Chondrocyte (in vitro differentiated cells): ENCODE measurements at regions not wholly inside any gene's neighbourhood (a gene's known extent, or its start where the extent isn't known, plus 50 kb on each side); places are given as distances from the start of the nearest gene placed in this dataset.

ENCODE experiments used
- DNase-seq: peaks from one replicate; pipeline ENCODE4 v3.0.0; 2021; ENCODE audit warnings: mixed read lengths, low spot score
- H3K27ac Mint-ChIP-seq: one replicate; pipeline ENCODE4 v1.8.0; 2021; ENCODE audit warnings: mild to moderate bottlenecking, moderate library complexity, mixed read lengths; ENCODE audit not compliant: unreplicated experiment
- H3K27me3 Mint-ChIP-seq: 2 replicates; pipeline ENCODE4 v1.8.0; 2021; ENCODE audit warnings: low read depth, mixed read lengths
- H3K36me3 Mint-ChIP-seq: 2 replicates; pipeline ENCODE4 v1.8.0; 2021; ENCODE audit warnings: low read depth, mixed read lengths
- H3K4me1 Mint-ChIP-seq: 2 replicates; pipeline ENCODE4 v1.8.0; 2021; ENCODE audit warnings: low read depth, mild to moderate bottlenecking, mixed read lengths
- H3K4me3 Mint-ChIP-seq: one replicate; pipeline ENCODE4 v1.8.0; 2021; ENCODE audit warnings: mild to moderate bottlenecking, moderate library complexity, mixed read lengths; ENCODE audit not compliant: unreplicated experiment
- H3K9me3 Mint-ChIP-seq: 2 replicates; pipeline ENCODE4 v1.8.0; 2021; ENCODE audit warnings: low read depth, mixed read lengths
- CTCF ChIP-seq: fragments of 200-600 bp; sonication (generic); IDR thresholded peaks from 2 replicates; pipeline ENCODE4 v1.5.0; 2021; ENCODE audit warnings: antibody characterized with exemption, mild to moderate bottlenecking, moderate library complexity

GRCh38 chr5:68550015-68550414 is 334.5 kb downstream of the PIK3R1 start:
- TF ChIP-seq CTCF: no peak
- H3K4me1 Mint-ChIP-seq: peaks cover 49% of the 10 kb centered on the region
- H3K36me3 Mint-ChIP-seq: no peaks in the 10 kb centered on the region

GRCh38 chr5:68551436-68551835 is 335.9 kb downstream of the PIK3R1 start:
- DNase-seq: no peak
- no peak for TF ChIP-seq CTCF
- Mint-ChIP-seq H3K4me3 (no peak overlapping the region), H3K9me3 (peaks cover 2% of the 10 kb centered on the region), H3K27me3 (no peaks in the 10 kb centered on the region), H3K36me3 (no peaks in the 10 kb centered on the region), H3K4me1 (peaks cover 38% of the 10 kb centered on the region), H3K27ac (no peak overlapping the region)

More at GRCh38 chr5:68550015-68550414, 334.5 kb downstream of the PIK3R1 start:
- no peak for DNase-seq
- Mint-ChIP-seq H3K27me3 (no peaks in the 10 kb centered on the region), H3K9me3 (peaks cover 2% of the 10 kb centered on the region), H3K4me3 (no peak overlapping the region), H3K27ac (peak overlapping the region; percentile 37)

DNA sequence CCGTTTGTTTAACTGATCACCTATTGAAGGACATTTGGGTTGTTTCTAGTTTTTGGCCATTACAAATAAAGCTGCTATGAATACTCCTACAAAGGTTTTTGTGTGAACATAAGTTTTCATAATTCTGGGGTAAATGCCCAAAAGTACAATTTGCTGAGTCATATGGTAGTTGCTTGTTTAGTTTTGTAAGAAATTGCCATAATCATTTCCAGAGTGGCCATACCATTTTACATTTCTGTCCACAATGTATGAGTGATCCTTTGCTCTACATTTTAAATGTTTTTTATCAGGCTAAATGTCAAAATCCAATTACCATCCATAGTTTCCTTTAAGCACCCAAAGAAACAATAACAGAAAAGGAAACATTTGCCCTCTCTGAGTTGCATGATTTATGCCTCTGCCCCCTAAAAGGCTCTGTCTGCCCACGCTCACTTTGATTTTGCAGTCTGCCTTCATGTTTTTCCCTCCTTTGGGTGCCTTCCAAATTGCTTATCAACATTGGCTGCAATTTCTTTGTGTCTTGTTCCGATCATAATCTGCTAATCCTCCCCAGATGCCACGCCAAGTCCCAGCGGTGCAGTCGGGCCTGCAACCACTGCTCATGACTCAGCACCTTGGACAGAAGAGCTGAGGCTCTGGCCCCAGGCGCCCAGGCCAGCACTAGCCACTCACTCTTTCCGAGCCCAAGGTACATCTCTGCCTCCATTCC is 339.2 kb downstream of the PIK3R1 start:
- Mint-ChIP-seq H3K4me3 (no peak overlapping the region), H3K27ac (peak overlapping the region; percentile 17)

DNA sequence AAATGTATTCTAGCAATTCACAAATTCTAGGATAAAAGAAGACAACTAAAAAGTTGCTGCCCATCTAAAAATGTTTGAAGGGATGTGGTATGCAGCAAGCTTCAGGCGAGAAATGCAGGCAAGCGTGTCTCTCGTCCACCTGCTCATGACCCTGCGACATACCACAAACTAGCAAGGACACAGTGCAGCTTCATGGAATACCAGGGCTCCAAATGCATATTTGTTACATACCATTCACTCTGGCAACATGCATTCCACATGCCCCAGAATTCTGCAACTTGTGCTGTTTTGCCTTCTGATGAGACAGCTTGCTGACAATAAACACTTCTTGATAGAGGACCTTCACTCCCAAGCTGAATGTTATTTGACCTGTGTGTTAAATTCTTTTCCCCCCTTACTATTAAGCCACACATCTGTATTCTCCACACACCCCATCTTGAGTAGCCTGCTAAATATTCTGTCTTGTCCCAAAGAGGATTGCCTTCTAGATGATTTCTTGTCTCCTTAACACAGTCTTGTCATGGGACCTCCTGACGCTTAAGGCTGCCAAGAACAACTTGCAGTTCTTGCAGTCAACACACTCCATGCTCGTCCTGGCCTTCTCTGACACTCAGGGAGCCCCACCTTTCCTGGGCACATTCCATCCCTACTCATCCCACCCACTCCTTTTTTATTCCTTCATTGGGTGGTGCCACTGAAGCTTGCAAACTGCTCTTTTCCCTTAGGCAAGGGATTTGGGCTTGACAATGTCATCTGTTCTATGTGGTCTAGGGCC is 340.5 kb downstream of the PIK3R1 start:
- no peaks in the 10 kb centered on the region for H3K9me3 Mint-ChIP-seq
- TF ChIP-seq CTCF: no peak
- peaks cover 8% of the 10 kb centered on the region for H3K4me1 Mint-ChIP-seq
- no peak for DNase-seq
- no peaks in the 10 kb centered on the region for H3K27me3 Mint-ChIP-seq
- H3K27ac Mint-ChIP-seq: peak overlapping the region; percentile 12
- no peaks in the 10 kb centered on the region for H3K36me3 Mint-ChIP-seq
- no peak overlapping the region for H3K4me3 Mint-ChIP-seq

More for the DNA sequence above, 339.2 kb downstream of the PIK3R1 start:
- Mint-ChIP-seq H3K4me1 (peaks cover 18% of the 10 kb centered on the region), H3K36me3 (no peaks in the 10 kb centered on the region), H3K27me3 (no peaks in the 10 kb centered on the region), H3K9me3 (no peaks in the 10 kb centered on the region)
- TF ChIP-seq CTCF: no peak
- no peak for DNase-seq

DNA sequence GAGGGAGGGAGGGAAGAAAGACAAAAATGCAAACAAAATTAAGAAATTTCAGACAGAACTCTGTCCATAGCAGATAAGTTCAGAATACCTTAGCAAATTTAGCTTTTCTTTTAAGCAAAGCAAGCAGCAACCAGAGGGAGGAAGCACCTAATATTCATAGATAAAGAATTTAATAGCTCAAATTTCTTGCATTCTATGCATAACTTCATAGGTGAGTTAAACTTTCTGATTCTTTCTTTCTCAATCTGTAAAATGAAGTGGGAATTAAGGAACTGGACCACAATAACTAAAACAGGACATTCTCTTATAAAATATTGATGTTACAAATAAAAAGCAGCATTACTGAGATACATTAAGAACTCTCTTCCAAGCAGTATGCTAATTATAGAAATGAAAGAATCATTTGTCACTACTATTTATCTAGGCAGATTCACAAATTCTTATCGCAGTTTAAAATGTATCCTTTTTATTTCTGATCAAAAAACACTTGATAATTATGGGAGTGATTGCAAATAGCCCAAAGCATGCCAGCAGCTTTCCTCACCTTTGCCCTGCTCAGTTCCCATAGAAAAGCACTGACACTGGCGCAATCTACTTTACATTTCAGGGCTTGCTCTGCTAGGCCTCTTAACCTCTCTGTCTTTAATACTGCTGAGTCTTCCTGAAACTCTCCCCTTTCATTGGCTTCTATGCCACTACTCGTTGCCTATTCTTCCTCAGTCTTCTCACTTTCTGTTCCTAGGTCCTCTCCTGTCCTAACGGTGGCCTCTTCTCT is 341.8 kb downstream of the PIK3R1 start:
- Mint-ChIP-seq H3K27me3 (no peaks in the 10 kb centered on the region), H3K27ac (no peak overlapping the region), H3K4me1 (peaks cover 5% of the 10 kb centered on the region), H3K36me3 (no peaks in the 10 kb centered on the region), H3K9me3 (no peaks in the 10 kb centered on the region), H3K4me3 (no peak overlapping the region)
- DNase-seq: no peak
- TF ChIP-seq CTCF: no peak
